Limb (tissue), 2 donors: ENCODE measurements at regions not wholly inside any gene's neighbourhood (a gene's known extent, or its start where the extent isn't known, plus 50 kb on each side); places are given as distances from the start of the nearest gene placed in this dataset.

Experiments
- DNase-seq, 2 donors: peaks; one replicate each; pipeline ENCODE4 v3.0.0-alpha.2; 2016; ENCODE audit errors: extremely low spot score in 2 of 2

GRCh38 chr7:17230099-17230807 lies 68.2 kb upstream of the AHR start:
- no peak for DNase-seq

GRCh38 chr7:17233603-17234002 lies 64.8 kb upstream of the AHR start:
- DNase-seq, result no peak

- no peak for DNase-seq
These were observed 64.4 kb upstream of the AHR start for GRCh38 chr7:17234030-17234397.

- peak in 1 of 2 donors; percentile 25 for DNase-seq
These were observed 63.9 kb upstream of the AHR start for GRCh38 chr7:17234398-17235031.

GRCh38 chr7:17236171-17236570 lies 62.3 kb upstream of the AHR start:
- no peak for DNase-seq

- no peak for DNase-seq
These were observed 61.8 kb upstream of the AHR start for GRCh38 chr7:17236603-17237002.

GRCh38 chr7:17239046-17239445 lies 59.4 kb upstream of the AHR start:
- no peak for DNase-seq

GRCh38 chr7:17239683-17240521 lies 58.5 kb upstream of the AHR start:
- DNase-seq, result no peak

- DNase-seq, result no peak
These were observed 55.9 kb upstream of the AHR start for GRCh38 chr7:17242504-17242903.

GRCh38 chr7:17244786-17245185 lies 53.7 kb upstream of the AHR start:
- DNase-seq, result no peak

- DNase-seq, result no peak
These were observed 51.1 kb upstream of the AHR start for GRCh38 chr7:17247357-17247756.

- DNase-seq, result no peak
These were observed 49.9 kb upstream of the AHR start for GRCh38 chr7:17248527-17248926.
